Parathyroid adenoma (tissue), 2 donors: ENCODE measurements at regions not wholly inside any gene's neighbourhood (a gene's known extent, or its start where the extent isn't known, plus 50 kb on each side); places are given as distances from the start of the nearest gene placed in this dataset.

Experiments
- H2AFZ ChIP-seq: fragments of 300-600 bp; sonication (generic); one replicate; pipeline ENCODE4 v1.7.0; 2017; ENCODE audit warnings: antibody characterized with exemption, mild to moderate bottlenecking
- H3K27ac ChIP-seq: fragments of 300-600 bp; sonication (generic); one replicate; pipeline ENCODE4 v1.7.0; 2017
- H3K27me3 ChIP-seq: fragments of 300-600 bp; sonication (generic); one replicate; pipeline ENCODE4 v1.7.0; 2017; ENCODE audit warnings: low read length; ENCODE audit not compliant: control insufficient read depth, insufficient read depth
- H3K36me3 ChIP-seq: fragments of 300-600 bp; sonication (generic); one replicate; pipeline ENCODE4 v1.7.0; 2017; ENCODE audit warnings: low read length; ENCODE audit not compliant: control insufficient read depth, insufficient read depth
- H3K4me1 ChIP-seq: fragments of 300-600 bp; sonication (generic); one replicate; pipeline ENCODE4 v1.7.0; 2017; ENCODE audit warnings: control low read depth
- H3K4me2 ChIP-seq: fragments of 300-600 bp; sonication (generic); one replicate; pipeline ENCODE4 v1.7.0; 2017; ENCODE audit warnings: low read length
- H3K4me3 ChIP-seq: fragments of 300-600 bp; sonication (generic); one replicate; pipeline ENCODE4 v1.7.0; 2017; ENCODE audit warnings: low read depth, low read length
- H3K79me2 ChIP-seq: fragments of 300-600 bp; sonication (generic); one replicate; pipeline ENCODE4 v1.7.0; 2017; ENCODE audit warnings: control low read depth
- H3K9ac ChIP-seq: fragments of 300-600 bp; sonication (generic); one replicate; pipeline ENCODE4 v1.7.0; 2017; ENCODE audit warnings: mild to moderate bottlenecking
- H3K9me3 ChIP-seq: fragments of 300-600 bp; sonication (generic); one replicate; pipeline ENCODE4 v1.7.0; 2017; ENCODE audit warnings: low read length; ENCODE audit not compliant: control insufficient read depth
- CTCF ChIP-seq: fragments of 300-600 bp; sonication (generic); IDR thresholded peaks from one replicate; pipeline ENCODE4 v1.7.0; 2017; ENCODE audit warnings: antibody characterized with exemption, mild to moderate bottlenecking
- donor health status: primary hyperparathyroidism.

- no peak for TF ChIP-seq CTCF
- no peak overlapping the region for H2AFZ ChIP-seq
- H3K27me3 ChIP-seq = no peaks in the 10 kb centered on the region
- H3K79me2 ChIP-seq = no peaks in the 10 kb centered on the region
- H3K4me3 ChIP-seq = no peak overlapping the region
- H3K4me2 ChIP-seq = no peak overlapping the region
- H3K9ac ChIP-seq = no peak overlapping the region
- H3K36me3 ChIP-seq = no peaks in the 10 kb centered on the region
- no peaks in the 10 kb centered on the region for H3K9me3 ChIP-seq
- H3K4me1 ChIP-seq = no peaks in the 10 kb centered on the region
- no peak overlapping the region for H3K27ac ChIP-seq
Measured at GRCh38 chr1:182175361-182175931, 113.9 kb upstream of the ZNF648 start.

DNA sequence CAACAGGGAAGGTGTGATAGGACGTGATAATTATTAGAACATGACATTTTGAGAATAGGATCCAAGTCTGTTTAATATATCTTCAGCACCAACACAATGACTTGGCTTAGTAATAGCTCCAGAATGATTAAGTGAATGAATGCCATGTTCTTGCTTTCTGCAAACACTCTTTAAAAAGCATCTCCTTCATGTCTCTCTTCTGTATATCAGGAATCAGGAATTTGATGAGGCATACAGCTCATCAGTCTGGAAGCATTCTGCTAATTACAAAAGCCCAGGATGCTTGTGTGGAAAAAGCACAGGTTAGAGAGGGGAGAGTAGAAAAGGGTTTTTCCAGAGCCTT, 113.0 kb upstream of the ZNF648 start:
- Histone ChIP-seq H3K27ac (no peak overlapping the region), H3K9ac (no peak overlapping the region), H3K4me1 (no peaks in the 10 kb centered on the region)

GRCh38 chr1:182173808-182174512, 112.4 kb upstream of the ZNF648 start:
- Histone ChIP-seq H3K4me3 (no peak overlapping the region), H3K9ac (no peak overlapping the region), H3K79me2 (no peaks in the 10 kb centered on the region), H2AFZ (no peak overlapping the region), H3K4me2 (no peak overlapping the region), H3K4me1 (no peaks in the 10 kb centered on the region), H3K27me3 (no peaks in the 10 kb centered on the region), H3K27ac (no peak overlapping the region), H3K36me3 (no peaks in the 10 kb centered on the region), H3K9me3 (no peaks in the 10 kb centered on the region)
- no peak for TF ChIP-seq CTCF

More for the DNA sequence above, 113.0 kb upstream of the ZNF648 start:
- H3K4me3 ChIP-seq = no peak overlapping the region
- no peak overlapping the region for H2AFZ ChIP-seq
- no peaks in the 10 kb centered on the region for H3K27me3 ChIP-seq
- H3K4me2 ChIP-seq = no peak overlapping the region
- no peaks in the 10 kb centered on the region for H3K79me2 ChIP-seq
- H3K9me3 ChIP-seq = no peaks in the 10 kb centered on the region
- no peak for TF ChIP-seq CTCF
- no peaks in the 10 kb centered on the region for H3K36me3 ChIP-seq

GRCh38 chr1:182172699-182173098, 111.2 kb upstream of the ZNF648 start:
- Histone ChIP-seq H3K27me3 (no peaks in the 10 kb centered on the region), H3K36me3 (no peaks in the 10 kb centered on the region), H3K4me2 (no peak overlapping the region), H2AFZ (no peak overlapping the region), H3K79me2 (no peaks in the 10 kb centered on the region), H3K9ac (no peak overlapping the region), H3K9me3 (no peaks in the 10 kb centered on the region), H3K4me3 (no peak overlapping the region), H3K27ac (no peak overlapping the region), H3K4me1 (no peaks in the 10 kb centered on the region)
- no peak for TF ChIP-seq CTCF
